ENCODE measurements at regions not wholly inside any gene's neighbourhood (a gene's known extent, or its start where the extent isn't known, plus 50 kb on each side); places are given as distances from the start of the nearest gene placed in this dataset.
"Not testable (repeated sequence)": the region's sequence is repeated elsewhere in the genome, so short reads cannot be mapped to it uniquely, and the experiment has no call there.

DNA sequence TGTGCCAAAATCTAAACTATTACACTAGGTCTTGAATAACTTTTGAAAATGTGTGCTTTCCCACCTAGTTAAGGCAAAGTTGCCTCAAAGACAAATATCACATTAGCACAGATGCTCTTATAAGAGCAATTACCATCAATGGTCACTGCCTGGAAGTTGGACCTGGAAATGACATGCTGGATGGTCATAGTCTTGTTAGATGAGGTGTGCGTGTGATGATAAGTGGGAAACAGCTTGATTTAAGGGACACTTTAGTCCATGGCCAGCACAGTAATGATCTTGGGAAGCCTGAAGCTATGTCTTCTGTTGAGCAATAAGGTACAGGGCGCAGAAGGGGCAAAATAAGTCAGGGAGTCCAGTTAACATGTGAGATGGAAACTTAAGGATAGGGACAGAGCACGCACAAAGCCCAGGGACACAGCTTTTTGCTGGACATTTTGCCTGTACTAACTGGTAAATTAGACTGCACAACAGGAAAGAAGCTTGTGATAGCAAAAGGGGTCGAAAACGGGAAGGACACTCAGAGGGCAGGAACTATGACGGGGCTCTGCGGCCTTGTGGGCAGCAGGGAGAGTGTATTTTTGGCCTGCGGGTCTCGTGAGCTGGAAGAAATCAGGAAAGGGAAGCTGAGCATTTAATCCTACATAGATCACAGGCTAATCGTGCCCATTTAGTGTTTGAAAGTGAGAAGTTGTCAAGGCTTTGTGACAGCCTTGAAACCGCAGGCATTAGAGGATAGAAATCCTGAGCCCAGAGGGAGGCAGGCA is 66.7 kb upstream of the BMP2 start:
- no peak for DNase-seq (ENCODE audit: low spot score)
- in situ Hi-C loops (cut with MboI; ENCODE audit: low pct_unique_long_range_greater_than_20kb, low sequenced_read_pairs, unreplicated experiment): no loop called here
- TF ChIP-seq, protein P1, sequence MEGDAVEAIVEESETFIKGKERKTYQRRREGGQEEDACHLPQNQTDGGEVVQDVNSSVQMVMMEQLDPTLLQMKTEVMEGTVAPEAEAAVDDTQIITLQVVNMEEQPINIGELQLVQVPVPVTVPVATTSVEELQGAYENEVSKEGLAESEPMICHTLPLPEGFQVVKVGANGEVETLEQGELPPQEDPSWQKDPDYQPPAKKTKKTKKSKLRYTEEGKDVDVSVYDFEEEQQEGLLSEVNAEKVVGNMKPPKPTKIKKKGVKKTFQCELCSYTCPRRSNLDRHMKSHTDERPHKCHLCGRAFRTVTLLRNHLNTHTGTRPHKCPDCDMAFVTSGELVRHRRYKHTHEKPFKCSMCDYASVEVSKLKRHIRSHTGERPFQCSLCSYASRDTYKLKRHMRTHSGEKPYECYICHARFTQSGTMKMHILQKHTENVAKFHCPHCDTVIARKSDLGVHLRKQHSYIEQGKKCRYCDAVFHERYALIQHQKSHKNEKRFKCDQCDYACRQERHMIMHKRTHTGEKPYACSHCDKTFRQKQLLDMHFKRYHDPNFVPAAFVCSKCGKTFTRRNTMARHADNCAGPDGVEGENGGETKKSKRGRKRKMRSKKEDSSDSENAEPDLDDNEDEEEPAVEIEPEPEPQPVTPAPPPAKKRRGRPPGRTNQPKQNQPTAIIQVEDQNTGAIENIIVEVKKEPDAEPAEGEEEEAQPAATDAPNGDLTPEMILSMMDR (IDR thresholded peaks at IDR 0.05; ENCODE audit: extremely low read depth, insufficient read depth, missing control alignments): no peak

DNA sequence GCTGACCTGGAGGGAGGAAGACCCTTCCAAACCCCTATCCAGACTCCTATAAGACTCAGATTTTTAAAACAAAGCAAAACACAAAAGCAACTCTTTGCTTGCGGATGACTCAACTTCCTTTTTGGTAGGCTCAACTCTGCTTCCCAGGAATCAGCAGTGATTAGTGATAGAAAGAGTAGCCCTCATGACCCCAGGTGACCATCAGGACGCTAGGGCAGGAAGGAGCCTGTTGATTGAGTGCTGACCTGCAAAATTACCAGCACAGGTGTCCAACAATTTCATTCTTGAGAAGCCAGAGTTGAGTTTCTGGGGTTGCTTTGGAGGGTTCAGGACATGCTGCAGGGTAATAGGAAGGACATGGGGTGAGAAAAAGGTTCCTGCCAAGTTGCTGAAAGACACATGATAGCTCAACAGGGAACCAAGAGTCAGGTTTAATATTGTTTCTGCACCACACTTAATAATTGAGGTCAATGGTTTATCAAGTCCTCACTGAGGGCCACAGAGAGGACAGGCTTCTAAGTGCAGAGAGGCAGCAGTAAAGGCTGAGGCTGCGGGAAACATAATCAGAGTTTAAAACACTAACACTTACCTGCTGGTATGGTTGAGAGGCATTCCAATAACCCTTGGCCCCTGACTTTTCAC is 67.4 kb upstream of the BMP2 start:
- DNase-seq (ENCODE audit: low spot score): no peak
- in situ Hi-C loops (cut with MboI; ENCODE audit: low pct_unique_long_range_greater_than_20kb, low sequenced_read_pairs, unreplicated experiment): no loop called here
- TF ChIP-seq, protein P1 (IDR thresholded peaks at IDR 0.05; ENCODE audit: extremely low read depth, insufficient read depth, missing control alignments): no peak

DNA sequence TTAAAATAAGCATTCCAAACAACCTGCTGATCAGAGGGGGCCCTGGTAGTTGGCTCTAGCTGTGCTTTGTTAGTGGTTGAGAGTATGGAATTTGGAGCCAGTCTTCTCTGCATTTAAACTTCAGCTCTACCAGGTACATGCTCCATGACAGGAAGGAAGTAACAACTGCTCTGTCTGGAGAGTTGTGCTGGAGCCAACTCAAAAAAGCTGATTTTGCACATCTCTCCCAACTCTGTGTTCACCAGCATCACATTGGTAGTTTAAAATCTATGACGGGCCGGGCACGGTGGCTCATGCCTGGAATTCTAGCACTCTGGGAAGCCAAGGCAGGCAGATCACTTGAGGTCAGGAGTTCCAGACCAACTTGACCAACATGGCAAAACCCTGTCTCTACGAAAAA is 68.8 kb upstream of the BMP2 start:
- DNase-seq (ENCODE audit: low spot score): no peak
- in situ Hi-C loops (cut with MboI; ENCODE audit: low pct_unique_long_range_greater_than_20kb, low sequenced_read_pairs, unreplicated experiment): no loop called here
- TF ChIP-seq, protein P1 (IDR thresholded peaks at IDR 0.05; ENCODE audit: extremely low read depth, insufficient read depth, missing control alignments): no peak

DNA sequence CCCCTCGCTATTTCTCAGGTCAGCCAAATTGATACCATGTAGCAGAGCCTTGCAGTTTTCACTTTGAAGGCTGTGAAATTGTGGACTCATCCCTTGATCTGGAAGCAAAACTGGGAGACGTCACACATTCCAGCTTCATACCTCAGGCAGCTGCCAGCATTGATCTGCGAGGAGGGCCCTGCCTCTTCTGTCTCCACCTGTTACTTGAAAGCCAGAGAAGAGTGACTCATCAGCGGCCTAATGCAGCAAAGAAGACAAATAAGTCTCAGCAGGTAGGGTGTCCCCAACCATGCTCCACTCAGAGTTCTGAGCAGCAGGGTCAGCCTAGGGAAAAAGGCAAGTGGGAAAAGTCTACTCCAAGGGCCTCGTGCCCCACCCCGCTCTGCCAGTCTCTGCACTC is 69.4 kb upstream of the BMP2 start:
- in situ Hi-C loops (cut with MboI; ENCODE audit: low pct_unique_long_range_greater_than_20kb, low sequenced_read_pairs, unreplicated experiment): no loop called here
- no peak for DNase-seq (ENCODE audit: low spot score)
- TF ChIP-seq, protein P1 (IDR thresholded peaks at IDR 0.05; ENCODE audit: extremely low read depth, insufficient read depth, missing control alignments): no peak

DNA sequence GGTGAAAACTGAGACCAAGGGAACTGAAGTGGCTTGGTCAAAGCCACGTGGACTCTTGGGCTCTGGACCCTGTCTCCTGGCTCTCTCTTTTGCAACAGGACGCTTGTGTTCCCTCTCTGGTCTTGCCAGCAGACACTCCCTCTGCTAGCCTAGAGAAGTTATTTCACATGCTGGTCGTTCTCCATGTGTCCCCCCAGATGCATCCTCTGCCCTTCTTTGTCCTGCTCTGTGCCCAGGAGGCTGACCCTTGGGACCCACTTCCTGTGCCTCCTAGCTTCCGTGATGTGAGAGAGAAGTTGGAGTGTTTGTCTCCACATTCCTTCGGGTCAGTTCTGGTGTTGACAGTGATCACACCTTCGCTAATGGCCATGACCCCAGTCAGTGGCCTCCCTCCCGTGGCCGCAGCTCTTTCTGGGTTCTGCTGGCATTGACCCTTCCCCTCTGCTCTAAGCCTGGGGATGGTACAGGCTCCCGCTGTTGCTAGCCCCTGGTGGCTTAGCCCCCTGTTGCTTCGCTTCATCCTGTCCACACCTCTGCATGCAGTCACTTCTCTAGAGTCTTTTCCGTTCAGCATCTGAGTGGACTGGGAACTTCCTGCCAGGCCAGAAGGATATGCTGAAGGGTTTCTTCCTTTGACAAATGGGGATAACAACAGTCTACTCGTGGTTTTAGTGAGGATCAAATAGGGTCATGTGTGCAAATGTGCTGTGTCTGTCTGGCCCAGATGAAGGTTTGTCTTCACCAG is 70.1 kb upstream of the BMP2 start:
- in situ Hi-C loops (cut with MboI; ENCODE audit: low pct_unique_long_range_greater_than_20kb, low sequenced_read_pairs, unreplicated experiment): no loop called here
- no peak for DNase-seq (ENCODE audit: low spot score)
- TF ChIP-seq, protein P1 (IDR thresholded peaks at IDR 0.05; ENCODE audit: extremely low read depth, insufficient read depth, missing control alignments): no peak

DNA sequence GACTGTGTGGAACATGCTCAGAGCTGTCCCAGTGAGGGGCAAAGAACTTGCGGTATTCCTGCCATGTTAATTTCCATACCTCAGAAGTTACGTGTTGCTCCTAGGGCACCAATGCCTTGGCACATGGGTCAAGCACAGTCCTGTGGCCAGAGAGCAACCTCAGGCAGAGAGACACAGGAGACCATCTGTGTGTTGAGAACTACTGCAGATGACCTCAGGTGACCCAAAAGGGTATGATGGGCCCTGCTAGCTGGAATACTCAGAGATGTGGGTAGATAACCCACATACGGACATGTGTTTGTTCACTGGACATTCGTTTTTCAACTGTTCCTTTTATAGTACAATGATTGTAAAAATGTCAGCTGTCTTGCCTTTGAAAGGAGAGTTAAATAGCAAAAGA is 71.5 kb upstream of the BMP2 start:
- TF ChIP-seq, protein P1 (IDR thresholded peaks at IDR 0.05; ENCODE audit: extremely low read depth, insufficient read depth, missing control alignments): no peak
- DNase-seq (ENCODE audit: low spot score): no peak
- in situ Hi-C loops (cut with MboI; ENCODE audit: low pct_unique_long_range_greater_than_20kb, low sequenced_read_pairs, unreplicated experiment): no loop called here

DNA sequence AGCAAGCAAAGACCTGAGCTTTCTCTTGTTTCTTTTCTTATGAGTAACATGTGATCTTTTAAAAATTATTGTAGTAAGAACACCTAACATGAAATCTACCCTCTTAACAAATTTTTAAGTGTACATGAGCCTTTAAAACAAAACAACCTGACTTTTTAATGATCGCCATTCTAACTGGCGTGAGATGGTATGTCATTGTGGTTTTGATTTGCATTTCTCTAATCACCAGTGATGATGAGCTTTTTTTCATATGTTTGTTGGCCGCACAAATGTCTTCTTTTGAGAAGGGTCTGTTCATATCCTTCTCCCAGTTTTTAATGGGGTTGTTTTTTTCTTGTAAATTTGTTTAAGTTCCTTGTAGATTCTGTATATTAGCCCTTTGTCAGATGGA is 73.7 kb upstream of the BMP2 start:
- in situ Hi-C loops (cut with MboI; ENCODE audit: low pct_unique_long_range_greater_than_20kb, low sequenced_read_pairs, unreplicated experiment); DNase-seq (ENCODE audit: low spot score): not testable (repeated sequence)

All from GM13977 (cell line).